H1 (cell line): ENCODE measurements at regions not wholly inside any gene's neighbourhood (a gene's known extent, or its start where the extent isn't known, plus 50 kb on each side); places are given as distances from the start of the nearest gene placed in this dataset.

Experiments used
- CTCF ChIP-seq, 3 experiments: IDR thresholded peaks; 1 replicate in 2 of 3; 2 replicates in 1 of 3; pipeline versions ENCODE4 v1.5.1 to v1.6.1; 2011; ENCODE audit warnings: low read length in 3 of 3, mild to moderate bottlenecking in 3 of 3, inconsistent platforms in 2 of 3, low read depth in 1 of 3, moderate library complexity in 1 of 3; ENCODE audit not compliant: insufficient read depth in 1 of 3; ENCODE audit errors: control extremely low read depth in 1 of 3
- POLR2A ChIP-seq, 2 experiments: IDR thresholded peaks; 1 replicate in 1 of 2; 2 replicates in 1 of 2; pipeline ENCODE4 v1.6.1; 2011; ENCODE audit warnings: low read depth in 2 of 2, low read length in 2 of 2, mild to moderate bottlenecking in 2 of 2; ENCODE audit errors: control extremely low read depth in 1 of 2

- TF ChIP-seq CTCF (IDR thresholded peaks at IDR 0.05; ENCODE audit: control extremely low read depth in 1 of 3, insufficient read depth in 1 of 3, low read depth in 1 of 3, low read length in 3 of 3) (no peak), POLR2A (IDR thresholded peaks at IDR 0.05; ENCODE audit: control extremely low read depth in 1 of 2, low read depth in 2 of 2, low read length in 2 of 2) (no peak)
Measured at GRCh38 chr1:163562355-163562754, 240.6 kb downstream of the NUF2 start.
